Small intestine (tissue), 7 donors: ENCODE measurements at regions not wholly inside any gene's neighbourhood (a gene's known extent, or its start where the extent isn't known, plus 50 kb on each side); places are given as distances from the start of the nearest gene placed in this dataset.

ENCODE experiments used
- DNase-seq, 2 donors: peaks; one replicate each; pipeline versions ENCODE4 v3.0.0 to v3.0.0-alpha.2; 2013
- FAIRE-seq: peaks from 2 replicates; lab custom pipeline; 2012; peaks lifted over from hg19 to GRCh38; lab: Jason Lieb, UNC
- H3K27ac ChIP-seq, 3 donors: one replicate each; pipeline ENCODE4 v1.5.1; 2013; ENCODE audit warnings: low read length in 2 of 3, mild to moderate bottlenecking in 2 of 3, control low read depth in 1 of 3, inconsistent platforms in 1 of 3, low read depth in 1 of 3, moderate library complexity in 1 of 3
- H3K27me3 ChIP-seq, 3 donors: one replicate each; pipeline ENCODE4 v1.6.1; 2013; ENCODE audit warnings: low read length in 3 of 3, inconsistent platforms in 1 of 3; ENCODE audit not compliant: control insufficient read depth in 3 of 3, insufficient read depth in 3 of 3
- H3K36me3 ChIP-seq, 3 donors: one replicate each; pipeline ENCODE4 v1.6.1; 2013; ENCODE audit warnings: low read length in 3 of 3, inconsistent platforms in 1 of 3, low read depth in 1 of 3, mild to moderate bottlenecking in 1 of 3, moderate library complexity in 1 of 3; ENCODE audit not compliant: control insufficient read depth in 3 of 3, insufficient read depth in 2 of 3
- H3K4me1 ChIP-seq, 3 donors: one replicate each; pipeline ENCODE4 v1.6.1; 2013; ENCODE audit warnings: low read length in 2 of 3, inconsistent platforms in 1 of 3, low read depth in 1 of 3, mild to moderate bottlenecking in 1 of 3, moderate library complexity in 1 of 3; ENCODE audit not compliant: control insufficient read depth in 3 of 3, insufficient read depth in 2 of 3
- H3K4me3 ChIP-seq, 3 donors: one replicate each; pipeline ENCODE4 v1.5.1; 2013; ENCODE audit warnings: low read length in 3 of 3, control low read depth in 1 of 3, inconsistent platforms in 1 of 3, low read depth in 1 of 3, mild to moderate bottlenecking in 1 of 3, moderate library complexity in 1 of 3
- H3K9me3 ChIP-seq, 2 donors: one replicate each; pipeline ENCODE4 v1.6.1; 2013; ENCODE audit warnings: low read depth in 1 of 2, low read length in 1 of 2; ENCODE audit not compliant: control insufficient read depth in 2 of 2, insufficient read depth in 1 of 2
- WGBS, 3 donors: extraction: QIAGEN DNeasy Blood & Tissue Kit; methylation state at CpG; one replicate each; pipeline ENCODE4 v1.1.7; 2013; 5-methylcytosine and 5-hydroxymethylcytosine counted together
- donor health status: healthy with polysubstance abuse.
- donor health status: control.
- donor health status: control.
- donor health status: Bipolar disorder and iron deficiency.
- donor health status: healthy.

GRCh38 chr10:2979306-2979705 lies 88.0 kb upstream of the PFKP start:
- Histone ChIP-seq H3K4me3 (no peak overlapping the region), H3K27ac (no peak overlapping the region), H3K27me3 (peaks cover 0 to under 1% (median 0%) of the 10 kb centered on the region in 3 donors), H3K36me3 (no peaks in the 10 kb centered on the region), H3K9me3 (no peaks in the 10 kb centered on the region), H3K4me1 (no peaks in the 10 kb centered on the region)
- FAIRE-seq: no peak
- DNase-seq: no peak
- WGBS, 3 donors: 76 to 92% (median 85%) methylated on average over 8 of the region's 8 CpGs

DNA sequence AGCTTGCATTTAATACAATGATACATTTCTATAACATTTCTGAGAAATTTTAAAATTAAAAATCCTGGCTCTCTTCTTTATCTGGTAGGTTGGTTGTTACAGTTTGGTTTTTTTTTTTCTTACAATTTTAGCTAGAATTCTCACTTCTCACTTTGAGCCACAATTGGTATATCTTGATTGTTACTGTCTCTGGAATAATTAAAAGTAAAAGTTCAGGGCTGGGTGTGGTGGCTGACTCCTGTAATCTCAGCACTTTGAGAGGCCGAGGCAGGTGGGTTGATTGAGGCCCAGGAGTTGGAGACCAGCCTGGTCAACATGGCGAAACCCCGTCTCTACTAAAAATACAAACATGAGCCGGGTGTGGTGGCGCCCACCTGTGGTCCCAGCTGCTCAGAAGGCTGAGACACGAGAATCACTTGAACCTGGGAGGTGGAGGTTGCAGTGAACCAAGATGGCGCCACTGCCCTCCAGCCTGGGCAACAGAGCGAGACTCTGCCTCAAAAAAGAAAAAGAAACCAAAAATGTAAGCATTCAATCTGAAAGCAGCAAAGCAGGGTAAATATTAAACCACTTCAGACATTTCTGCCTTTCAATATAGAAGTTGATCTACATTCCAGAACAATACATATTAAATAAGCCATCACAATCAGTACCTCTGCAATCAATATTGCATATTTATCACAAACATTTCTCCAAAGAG lies 88.6 kb upstream of the PFKP start:
- Histone ChIP-seq H3K4me1 (no peaks in the 10 kb centered on the region), H3K9me3 (no peaks in the 10 kb centered on the region), H3K27me3 (no peaks in the 10 kb centered on the region), H3K36me3 (no peaks in the 10 kb centered on the region), H3K27ac (no peak overlapping the region), H3K4me3 (no peak overlapping the region)
- FAIRE-seq (no peak), DNase-seq (no peak)
- WGBS, 3 donors: 83 to 90% (median 90%) methylated on average over 8 of the region's 8 CpGs

- H3K27ac ChIP-seq: no peak overlapping the region
- FAIRE-seq (peak; percentile 15), DNase-seq (peak; percentile 39 to 61)
- H3K36me3 ChIP-seq: no peaks in the 10 kb centered on the region
- H3K4me3 ChIP-seq: no peak overlapping the region
- H3K27me3 ChIP-seq: no peaks in the 10 kb centered on the region
- H3K9me3 ChIP-seq: no peaks in the 10 kb centered on the region
- WGBS, 3 donors: 14 to 20% (median 15%) methylated on average over 2 of the region's 2 CpGs
- no peaks in the 10 kb centered on the region for H3K4me1 ChIP-seq
These were observed 89.2 kb upstream of the PFKP start for GRCh38 chr10:2978111-2978510.

- DNase-seq (no peak), FAIRE-seq (no peak)
- Histone ChIP-seq H3K36me3 (no peaks in the 10 kb centered on the region), H3K9me3 (no peaks in the 10 kb centered on the region), H3K4me3 (no peak overlapping the region), H3K4me1 (no peaks in the 10 kb centered on the region), H3K27me3 (peaks cover 0 to 2% (median 0%) of the 10 kb centered on the region in 3 donors), H3K27ac (no peak overlapping the region)
- WGBS, 3 donors: 81 to 89% (median 88%) methylated on average over 12 of the region's 12 CpGs
These were observed 92.7 kb upstream of the PFKP start for GRCh38 chr10:2974503-2975207.

- peaks cover 0 to 2% (median 0%) of the 10 kb centered on the region in 3 donors for H3K27me3 ChIP-seq
- 67 to 80% (median 73%) methylated on average over 3 of the region's 3 CpGs for WGBS, 3 donors
- H3K27ac ChIP-seq: no peak overlapping the region
- H3K4me1 ChIP-seq: no peaks in the 10 kb centered on the region
- no peak overlapping the region for H3K4me3 ChIP-seq
- H3K9me3 ChIP-seq: no peaks in the 10 kb centered on the region
- no peak for DNase-seq
- no peak for FAIRE-seq
- no peaks in the 10 kb centered on the region for H3K36me3 ChIP-seq
These were observed 93.3 kb upstream of the PFKP start for GRCh38 chr10:2974083-2974482.

- Histone ChIP-seq H3K4me1 (no peaks in the 10 kb centered on the region), H3K27ac (no peak overlapping the region), H3K9me3 (no peaks in the 10 kb centered on the region), H3K36me3 (no peaks in the 10 kb centered on the region), H3K27me3 (peaks cover 0 to 2% (median 0%) of the 10 kb centered on the region in 3 donors), H3K4me3 (no peak overlapping the region)
- DNase-seq: peak in 1 of 2 donors; percentile 6
- no peak for FAIRE-seq
- 64 to 82% (median 78%) methylated on average over 8 of the region's 8 CpGs for WGBS, 3 donors
These were observed 94.5 kb upstream of the PFKP start for GRCh38 chr10:2972810-2973209.

GRCh38 chr10:2972216-2972615 lies 95.1 kb upstream of the PFKP start:
- WGBS, 3 donors: 77 to 83% (median 83%) methylated on average over 7 of the region's 7 CpGs
- H3K27ac ChIP-seq: no peak overlapping the region
- DNase-seq (no peak), FAIRE-seq (no peak)
- no peak overlapping the region for H3K4me3 ChIP-seq
- no peaks in the 10 kb centered on the region for H3K36me3 ChIP-seq
- no peaks in the 10 kb centered on the region for H3K9me3 ChIP-seq
- H3K4me1 ChIP-seq: no peaks in the 10 kb centered on the region
- peaks cover 0 to 2% (median 0%) of the 10 kb centered on the region in 3 donors for H3K27me3 ChIP-seq

- 80 to 89% (median 89%) methylated on average over 7 of the region's 7 CpGs for WGBS, 3 donors
- FAIRE-seq (peak; percentile 96), DNase-seq (no peak)
- no peak overlapping the region for H3K27ac ChIP-seq
- no peak overlapping the region for H3K4me3 ChIP-seq
- no peaks in the 10 kb centered on the region for H3K4me1 ChIP-seq
- peaks cover 0 to 2% (median 0%) of the 10 kb centered on the region in 3 donors for H3K27me3 ChIP-seq
- no peaks in the 10 kb centered on the region for H3K9me3 ChIP-seq
- H3K36me3 ChIP-seq: no peaks in the 10 kb centered on the region
These were observed 97.0 kb upstream of the PFKP start for GRCh38 chr10:2970190-2970823.
